ENCODE measurements at regions not wholly inside any gene's neighbourhood (a gene's known extent, or its start where the extent isn't known, plus 50 kb on each side); places are given as distances from the start of the nearest gene placed in this dataset.

DNA sequence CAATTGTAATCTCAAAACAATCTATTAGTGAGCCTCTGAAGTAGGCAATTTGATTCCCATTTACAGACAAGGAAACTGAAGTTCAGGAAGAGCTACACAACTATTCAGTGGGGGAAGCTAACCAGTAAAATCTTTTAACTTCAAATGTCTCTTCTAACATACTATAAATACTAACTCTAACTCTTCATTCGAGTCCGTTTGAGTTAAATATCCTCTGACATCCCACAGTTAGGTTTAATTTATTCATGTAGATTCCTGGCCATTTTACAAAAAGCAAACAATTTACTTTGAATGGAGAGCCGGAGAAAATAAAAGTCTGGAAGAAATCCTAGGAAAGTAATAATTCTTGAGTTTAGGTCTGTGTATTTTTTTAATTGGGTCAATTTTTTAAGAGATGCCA, 64.7 kb downstream of the HYCC1 start:
- H3K9me3 ChIP-seq: no peaks in the 10 kb centered on the region
- no peak for DNase-seq
- no peak overlapping the region for H3K4me3 ChIP-seq
- no peaks in the 10 kb centered on the region for H3K27me3 ChIP-seq
- H3K4me1 ChIP-seq: no peaks in the 10 kb centered on the region
- H3K27ac ChIP-seq: no peak overlapping the region
- peaks cover 0 to 7% (median 0%) of the 10 kb centered on the region in 3 donors for H3K36me3 ChIP-seq
- no peak for TF ChIP-seq POLR2A (IDR thresholded peaks at IDR 0.05)
- TF ChIP-seq, protein P1, sequence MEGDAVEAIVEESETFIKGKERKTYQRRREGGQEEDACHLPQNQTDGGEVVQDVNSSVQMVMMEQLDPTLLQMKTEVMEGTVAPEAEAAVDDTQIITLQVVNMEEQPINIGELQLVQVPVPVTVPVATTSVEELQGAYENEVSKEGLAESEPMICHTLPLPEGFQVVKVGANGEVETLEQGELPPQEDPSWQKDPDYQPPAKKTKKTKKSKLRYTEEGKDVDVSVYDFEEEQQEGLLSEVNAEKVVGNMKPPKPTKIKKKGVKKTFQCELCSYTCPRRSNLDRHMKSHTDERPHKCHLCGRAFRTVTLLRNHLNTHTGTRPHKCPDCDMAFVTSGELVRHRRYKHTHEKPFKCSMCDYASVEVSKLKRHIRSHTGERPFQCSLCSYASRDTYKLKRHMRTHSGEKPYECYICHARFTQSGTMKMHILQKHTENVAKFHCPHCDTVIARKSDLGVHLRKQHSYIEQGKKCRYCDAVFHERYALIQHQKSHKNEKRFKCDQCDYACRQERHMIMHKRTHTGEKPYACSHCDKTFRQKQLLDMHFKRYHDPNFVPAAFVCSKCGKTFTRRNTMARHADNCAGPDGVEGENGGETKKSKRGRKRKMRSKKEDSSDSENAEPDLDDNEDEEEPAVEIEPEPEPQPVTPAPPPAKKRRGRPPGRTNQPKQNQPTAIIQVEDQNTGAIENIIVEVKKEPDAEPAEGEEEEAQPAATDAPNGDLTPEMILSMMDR (IDR thresholded peaks at IDR 0.05): no peak

DNA sequence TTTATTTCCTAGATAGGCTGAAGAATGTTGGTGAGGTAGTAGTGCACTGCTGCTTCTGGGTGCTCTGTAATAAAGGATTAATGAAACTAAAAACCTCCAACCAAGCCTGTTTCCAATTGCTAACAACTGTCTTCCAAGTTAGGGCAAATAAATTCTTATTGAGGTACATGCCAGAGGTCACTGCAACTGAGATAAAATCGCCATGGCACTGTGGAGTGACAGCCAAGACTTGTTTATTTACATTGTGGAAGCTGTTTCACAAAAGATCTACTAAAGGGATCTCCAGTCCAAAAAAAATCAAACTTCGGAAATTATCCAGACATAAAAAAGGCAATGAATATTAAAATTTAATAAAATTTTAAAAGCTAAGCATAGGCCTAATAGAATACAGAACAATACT, 65.2 kb downstream of the HYCC1 start:
- H3K27me3 ChIP-seq: no peaks in the 10 kb centered on the region
- peaks cover 0 to 7% (median 0%) of the 10 kb centered on the region in 3 donors for H3K36me3 ChIP-seq
- no peak overlapping the region for H3K4me3 ChIP-seq
- no peak for DNase-seq
- no peaks in the 10 kb centered on the region for H3K9me3 ChIP-seq
- H3K4me1 ChIP-seq: no peaks in the 10 kb centered on the region
- TF ChIP-seq, protein P1 (IDR thresholded peaks at IDR 0.05): no peak
- TF ChIP-seq POLR2A (IDR thresholded peaks at IDR 0.05): no peak
- H3K27ac ChIP-seq: no peak overlapping the region

DNA sequence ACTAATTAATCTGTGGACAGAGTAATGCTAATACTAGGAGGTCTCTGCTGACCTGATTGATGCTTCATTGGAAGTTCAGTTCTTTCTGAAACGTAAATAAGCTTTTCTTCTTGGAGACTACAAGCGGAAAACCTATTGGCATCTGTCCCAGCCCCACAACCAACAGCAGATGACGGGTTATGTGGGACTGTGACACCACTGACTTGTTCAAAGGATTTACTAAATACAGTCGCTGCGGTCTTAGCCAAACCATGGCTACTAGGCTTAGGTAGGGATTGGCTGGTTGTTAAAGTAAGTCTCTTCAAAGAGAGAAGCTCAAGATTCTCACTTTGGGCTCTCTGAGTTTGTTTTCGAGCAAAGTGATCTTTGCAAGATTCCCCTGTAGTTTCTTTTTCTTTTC, 68.3 kb downstream of the HYCC1 start:
- no peak for TF ChIP-seq POLR2A (IDR thresholded peaks at IDR 0.05)
- TF ChIP-seq, protein P1 (IDR thresholded peaks at IDR 0.05): no peak

DNA sequence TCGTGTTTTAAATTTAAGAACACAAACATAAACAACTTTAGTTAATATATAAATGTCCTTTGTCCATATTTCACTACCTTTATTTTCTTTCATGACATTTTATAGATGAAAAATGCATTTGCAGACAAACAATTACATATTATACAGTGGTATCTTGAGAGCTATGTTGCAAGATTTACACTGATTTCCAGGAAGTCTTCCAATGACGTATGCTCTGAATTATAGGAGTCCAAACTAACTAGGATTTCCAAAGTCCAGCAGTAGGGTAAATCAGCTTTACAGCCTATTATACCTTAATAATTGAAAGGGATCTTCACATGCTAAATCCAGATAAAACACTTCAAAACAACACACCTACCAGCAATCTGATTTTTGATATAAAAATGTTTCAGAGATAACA, 69.4 kb downstream of the HYCC1 start:
- no peaks in the 10 kb centered on the region for H3K9me3 ChIP-seq
- TF ChIP-seq POLR2A (IDR thresholded peaks at IDR 0.05): no peak
- TF ChIP-seq, protein P1 (IDR thresholded peaks at IDR 0.05): no peak
- H3K4me3 ChIP-seq: no peak overlapping the region
- H3K27ac ChIP-seq: no peak overlapping the region
- no peak for DNase-seq
- H3K27me3 ChIP-seq: no peaks in the 10 kb centered on the region
- no peaks in the 10 kb centered on the region for H3K4me1 ChIP-seq
- peaks cover 0 to 7% (median 0%) of the 10 kb centered on the region in 3 donors for H3K36me3 ChIP-seq

More for the DNA sequence above, 68.3 kb downstream of the HYCC1 start:
- no peaks in the 10 kb centered on the region for H3K27me3 ChIP-seq
- H3K36me3 ChIP-seq: peaks cover 0 to 7% (median 0%) of the 10 kb centered on the region in 3 donors
- no peak for DNase-seq
- no peaks in the 10 kb centered on the region for H3K4me1 ChIP-seq
- no peak overlapping the region for H3K27ac ChIP-seq
- no peak overlapping the region for H3K4me3 ChIP-seq
- H3K9me3 ChIP-seq: no peaks in the 10 kb centered on the region

DNA sequence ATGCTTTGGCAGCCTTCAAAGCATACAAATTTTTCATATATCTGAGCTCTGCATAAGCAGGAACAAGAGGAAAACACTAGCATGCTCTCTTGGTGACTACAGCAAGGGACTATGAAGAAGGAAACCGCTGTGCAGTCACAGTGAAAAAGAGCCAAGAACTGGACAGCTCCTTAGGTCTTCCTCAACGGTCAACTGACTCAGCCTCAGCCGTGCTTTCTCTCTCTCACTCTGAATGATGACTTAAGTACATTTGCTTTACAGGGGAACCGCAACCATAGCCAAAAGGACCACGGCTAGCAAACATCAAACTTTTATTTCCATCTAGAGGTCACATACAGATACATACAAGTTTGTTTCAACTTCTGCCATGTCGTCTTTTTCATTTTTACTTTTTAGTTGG, 69.9 kb downstream of the HYCC1 start:
- H3K4me3 ChIP-seq: no peak overlapping the region
- H3K36me3 ChIP-seq: peaks cover 0 to 7% (median 0%) of the 10 kb centered on the region in 3 donors
- no peak for DNase-seq
- H3K27ac ChIP-seq: no peak overlapping the region
- no peaks in the 10 kb centered on the region for H3K27me3 ChIP-seq
- TF ChIP-seq, protein P1 (IDR thresholded peaks at IDR 0.05): no peak
- TF ChIP-seq POLR2A (IDR thresholded peaks at IDR 0.05): no peak
- no peaks in the 10 kb centered on the region for H3K4me1 ChIP-seq
- no peaks in the 10 kb centered on the region for H3K9me3 ChIP-seq

DNA sequence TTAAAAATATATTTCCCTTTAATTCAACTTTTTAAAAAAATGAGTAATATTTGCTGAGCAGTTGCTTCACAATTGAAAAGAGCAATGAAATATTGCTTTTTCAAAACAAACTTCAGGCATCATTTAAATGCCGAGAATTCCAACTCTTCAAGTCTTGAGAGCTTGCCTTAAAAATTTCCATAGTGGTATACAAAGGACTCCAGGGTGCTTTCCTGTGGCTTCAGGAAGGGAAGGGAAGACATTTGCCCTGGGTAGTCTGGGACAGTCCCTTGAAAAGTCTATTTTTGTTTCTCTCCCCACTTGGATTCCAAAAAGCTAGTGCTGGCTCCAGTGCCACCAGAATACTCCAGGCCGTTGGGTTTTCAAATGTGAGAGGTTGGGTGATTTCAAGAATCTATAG, 71.7 kb downstream of the HYCC1 start:
- Histone ChIP-seq H3K4me3 (no peak overlapping the region), H3K27ac (no peak overlapping the region), H3K36me3 (peaks cover 0 to 7% (median 0%) of the 10 kb centered on the region in 3 donors), H3K4me1 (no peaks in the 10 kb centered on the region), H3K9me3 (no peaks in the 10 kb centered on the region), H3K27me3 (no peaks in the 10 kb centered on the region)
- TF ChIP-seq, protein P1 (IDR thresholded peaks at IDR 0.05): no peak
- TF ChIP-seq POLR2A (IDR thresholded peaks at IDR 0.05): no peak
- no peak for DNase-seq
